ENCODE measurements at regions not wholly inside any gene's neighbourhood (a gene's known extent, or its start where the extent isn't known, plus 50 kb on each side); places are given as distances from the start of the nearest gene placed in this dataset.

DNA sequence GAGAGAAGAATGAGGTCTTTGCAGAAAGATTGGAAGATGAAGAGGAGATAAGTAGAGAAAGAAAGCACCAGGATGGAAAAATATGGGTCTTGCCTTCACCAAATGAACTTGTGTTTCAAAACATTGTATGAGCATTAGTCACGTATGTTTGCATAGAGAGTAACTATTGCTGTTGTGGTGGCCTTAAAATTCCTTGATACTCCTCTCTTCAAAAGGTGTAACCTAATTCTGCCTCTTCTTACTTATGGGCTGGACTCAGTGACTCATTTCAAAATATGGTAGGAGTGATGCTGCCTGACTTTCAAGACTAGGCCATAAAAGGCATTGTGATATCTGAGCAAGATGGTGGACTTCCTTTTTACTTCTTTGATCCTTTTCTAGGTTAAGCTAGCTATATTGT is 228.7 kb upstream of the ZNF385D start:
- H3K36me3 Mint-ChIP-seq (ENCODE audit: insufficient read depth, unreplicated experiment) = no peaks in the 10 kb centered on the region

DNA sequence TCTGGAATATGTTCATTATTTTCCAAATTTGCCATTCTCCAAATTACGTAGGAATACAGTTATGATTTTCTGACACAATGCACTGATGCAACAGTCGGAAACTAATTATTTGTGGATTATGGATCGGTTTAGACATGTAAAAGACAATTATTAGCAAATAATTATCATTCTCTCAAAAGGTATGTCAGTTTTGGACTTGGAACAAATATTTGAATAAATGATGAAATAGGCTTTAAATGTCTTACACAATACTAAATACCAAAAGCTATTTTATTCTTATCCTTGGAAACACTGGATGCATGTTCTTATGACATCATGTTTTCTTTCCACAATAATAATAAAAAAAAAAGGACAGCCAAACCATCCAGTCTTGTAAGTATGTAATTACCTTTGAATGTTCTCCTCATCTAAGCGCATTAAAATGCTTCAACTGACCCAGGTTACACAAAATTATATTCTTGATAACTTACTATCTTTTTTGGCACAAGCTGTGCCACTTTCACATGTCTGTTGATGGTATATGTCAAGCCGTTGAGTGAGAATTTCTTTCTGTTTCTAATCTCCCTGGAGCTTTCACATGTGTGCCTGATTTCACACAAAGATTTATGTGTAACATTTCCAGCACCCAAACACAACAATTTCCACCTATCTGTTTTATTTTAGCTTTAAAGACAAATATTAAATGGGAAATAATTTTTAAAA is 238.5 kb upstream of the ZNF385D start:
- CTCF ChIA-PET = interaction anchor here (0.6 kb wide), 1 partner anchor 8 kb away, joined by 4 read pairs; no protein-coding TSS in a partner anchor

More for the DNA sequence above, 228.7 kb upstream of the ZNF385D start:
- Mint-ChIP-seq H3K27me3 (ENCODE audit: unreplicated experiment) (no peaks in the 10 kb centered on the region), H3K4me1 (ENCODE audit: low read depth, unreplicated experiment) (no peaks in the 10 kb centered on the region), H3K9me3 (ENCODE audit: low read depth, unreplicated experiment) (peaks cover 6% of the 10 kb centered on the region), H3K4me3 (ENCODE audit: low read depth, unreplicated experiment) (no peak overlapping the region), H3K27ac (ENCODE audit: unreplicated experiment) (no peak overlapping the region)
- CTCF ChIA-PET = no interaction called here
- BruUV-seq (replicated peaks) = no TSS peak
- no peak for DNase-seq
- TF ChIP-seq CTCF (IDR thresholded peaks at IDR 0.05; ENCODE audit: unreplicated experiment) = no peak
- intact Hi-C loops (cut with micrococcal nuclease; ENCODE audit: unreplicated experiment) = no loop called here

DNA sequence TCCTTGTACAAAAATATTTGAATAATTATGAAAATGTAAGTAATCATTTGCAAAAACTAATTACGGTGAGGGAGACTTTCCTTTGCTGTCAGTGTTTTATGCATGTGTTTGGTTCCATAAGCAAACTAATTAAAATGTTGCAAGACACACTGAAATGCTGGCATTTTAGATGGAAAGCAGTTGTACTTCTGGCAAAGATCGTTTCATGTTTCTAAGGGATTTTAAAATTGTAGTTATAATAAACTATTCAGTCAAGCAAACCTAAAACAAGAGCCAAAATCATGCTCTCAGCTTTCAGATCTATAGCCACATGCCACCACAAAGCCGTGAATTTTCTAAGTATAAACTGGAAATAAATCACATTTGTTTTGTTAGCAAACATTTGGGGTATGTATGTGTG is 240.1 kb upstream of the ZNF385D start:
- BruUV-seq (replicated peaks) = no TSS peak
- CTCF ChIA-PET = no interaction called here
- Mint-ChIP-seq H3K4me3 (ENCODE audit: low read depth, unreplicated experiment) (no peak overlapping the region), H3K9me3 (ENCODE audit: low read depth, unreplicated experiment) (no peaks in the 10 kb centered on the region), H3K27ac (ENCODE audit: unreplicated experiment) (no peak overlapping the region), H3K4me1 (ENCODE audit: low read depth, unreplicated experiment) (no peaks in the 10 kb centered on the region), H3K36me3 (ENCODE audit: insufficient read depth, unreplicated experiment) (no peaks in the 10 kb centered on the region), H3K27me3 (ENCODE audit: unreplicated experiment) (no peaks in the 10 kb centered on the region)
- DNase-seq = no peak
- intact Hi-C loops (cut with micrococcal nuclease; ENCODE audit: unreplicated experiment) = no loop called here
- no peak for TF ChIP-seq CTCF (IDR thresholded peaks at IDR 0.05; ENCODE audit: unreplicated experiment)

More for the DNA sequence above, 238.5 kb upstream of the ZNF385D start:
- no peak for TF ChIP-seq CTCF (IDR thresholded peaks at IDR 0.05; ENCODE audit: unreplicated experiment)
- no peaks in the 10 kb centered on the region for H3K36me3 Mint-ChIP-seq (ENCODE audit: insufficient read depth, unreplicated experiment)
- intact Hi-C loops (cut with micrococcal nuclease; ENCODE audit: unreplicated experiment) = no loop called here
- H3K9me3 Mint-ChIP-seq (ENCODE audit: low read depth, unreplicated experiment) = no peaks in the 10 kb centered on the region
- BruUV-seq (replicated peaks) = no TSS peak
- no peak overlapping the region for H3K27ac Mint-ChIP-seq (ENCODE audit: unreplicated experiment)
- no peaks in the 10 kb centered on the region for H3K4me1 Mint-ChIP-seq (ENCODE audit: low read depth, unreplicated experiment)
- DNase-seq = no peak
- H3K4me3 Mint-ChIP-seq (ENCODE audit: low read depth, unreplicated experiment) = no peak overlapping the region
- no peaks in the 10 kb centered on the region for H3K27me3 Mint-ChIP-seq (ENCODE audit: unreplicated experiment)

DNA sequence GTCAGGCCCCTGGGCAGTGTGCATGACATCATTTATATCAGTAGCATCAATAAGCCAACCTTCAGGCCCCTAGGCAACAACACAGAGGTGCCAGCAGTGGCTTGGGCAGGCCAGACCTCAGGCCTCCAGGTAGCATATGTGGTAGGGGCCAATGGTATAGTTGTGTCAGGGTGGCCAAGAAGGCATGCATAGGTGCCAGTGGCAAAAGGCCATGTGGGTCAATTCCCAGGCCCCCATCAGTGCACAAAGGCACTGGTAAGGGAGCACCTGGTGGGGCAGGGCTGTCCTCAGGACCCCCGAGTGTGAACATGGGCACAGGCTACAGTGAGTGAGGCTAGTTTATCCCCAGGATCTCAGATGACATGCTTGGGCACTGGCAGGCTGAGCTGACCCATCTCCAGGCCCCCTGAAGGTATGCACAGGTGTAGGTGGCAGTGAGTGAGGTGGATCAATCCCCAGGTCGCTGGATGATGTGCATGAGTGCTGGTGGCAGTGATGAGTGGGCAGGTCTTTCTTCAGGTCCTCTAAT is 244.1 kb upstream of the ZNF385D start:
- Mint-ChIP-seq H3K4me1 (ENCODE audit: low read depth, unreplicated experiment) (no peaks in the 10 kb centered on the region), H3K9me3 (ENCODE audit: low read depth, unreplicated experiment) (no peaks in the 10 kb centered on the region), H3K27ac (ENCODE audit: unreplicated experiment) (no peak overlapping the region), H3K27me3 (ENCODE audit: unreplicated experiment) (no peaks in the 10 kb centered on the region), H3K36me3 (ENCODE audit: insufficient read depth, unreplicated experiment) (no peaks in the 10 kb centered on the region), H3K4me3 (ENCODE audit: low read depth, unreplicated experiment) (no peak overlapping the region)
- intact Hi-C loops (cut with micrococcal nuclease; ENCODE audit: unreplicated experiment) = no loop called here
- TF ChIP-seq CTCF (IDR thresholded peaks at IDR 0.05; ENCODE audit: unreplicated experiment) = no peak
- BruUV-seq (replicated peaks) = no TSS peak
- DNase-seq = no peak
- CTCF ChIA-PET = no interaction called here

Data from Calu3 (cell line).